Activated T-helper 1 cell treated with anti-CD3 and anti-CD28 coated beads, Interleukin-2, amount 50 U/mL, for 16 hours (primary cell): ENCODE measurements at regions not wholly inside any gene's neighbourhood (a gene's known extent, or its start where the extent isn't known, plus 50 kb on each side); places are given as distances from the start of the nearest gene placed in this dataset.

Experiments used
- DNase-seq, 2 donors: peaks; one replicate each; pipeline ENCODE4 v3.0.0-alpha.2; 2020; ENCODE audit warnings: low read depth in 1 of 2, low spot score in 1 of 2

GRCh38 chr6:225121-225721 lies 67.1 kb upstream of the DUSP22 start:
- peak; percentile 31 to 59 for DNase-seq

- DNase-seq: no peak
These were observed 66.4 kb upstream of the DUSP22 start for GRCh38 chr6:225907-226306.

GRCh38 chr6:226516-227073 lies 65.7 kb upstream of the DUSP22 start:
- no peak for DNase-seq

GRCh38 chr6:227074-227782 lies 65.1 kb upstream of the DUSP22 start:
- no peak for DNase-seq

GRCh38 chr6:227812-228338 lies 64.4 kb upstream of the DUSP22 start:
- no peak for DNase-seq

- DNase-seq: no peak
These were observed 63.2 kb upstream of the DUSP22 start for GRCh38 chr6:228881-229651.

GRCh38 chr6:231779-232178 lies 60.5 kb upstream of the DUSP22 start:
- no peak for DNase-seq

- DNase-seq: no peak
These were observed 59.2 kb upstream of the DUSP22 start for GRCh38 chr6:232982-233640.

- DNase-seq: no peak
These were observed 57.4 kb upstream of the DUSP22 start for GRCh38 chr6:234706-235372.

- DNase-seq: peak in 1 of 2 donors; percentile 34
These were observed 56.4 kb upstream of the DUSP22 start for GRCh38 chr6:235763-236360.

GRCh38 chr6:236519-236918 lies 55.8 kb upstream of the DUSP22 start:
- DNase-seq: no peak

- no peak for DNase-seq
These were observed 52.1 kb upstream of the DUSP22 start for GRCh38 chr6:240151-240550.

- DNase-seq: no peak
These were observed 50.9 kb upstream of the DUSP22 start for GRCh38 chr6:241336-241865.
